ENCODE measurements at regions not wholly inside any gene's neighbourhood (a gene's known extent, or its start where the extent isn't known, plus 50 kb on each side); places are given as distances from the start of the nearest gene placed in this dataset.
"Not testable (repeated sequence)": the region's sequence is repeated elsewhere in the genome, so short reads cannot be mapped to it uniquely, and the experiment has no call there.

GRCh38 chr14:105765072-105765825 lies 238.9 kb downstream of the TMEM121 start:
- H3K4me2 ChIP-seq (replicated peaks; ENCODE audit: low read depth, low read length, poor library complexity, severe bottlenecking); intact Hi-C loops (cut with micrococcal nuclease); H3K27me3 ChIP-seq (replicated peaks in 1 of 4; ENCODE audit: control extremely low read depth in 1 of 4, control insufficient read depth in 3 of 4, insufficient read depth in 4 of 4, low read length in 3 of 4); H3K79me2 ChIP-seq (ENCODE audit: control insufficient read depth, insufficient read depth, low read length); H3K9ac ChIP-seq (ENCODE audit: low read length); CTCF ChIA-PET; H4K20me1 ChIP-seq (ENCODE audit: control insufficient read depth, insufficient read depth, low read length, poor library complexity, severe bottlenecking); POLR2A ChIA-PET; H3K27me3 Mint-ChIP-seq; H3K36me3 ChIP-seq (replicated peaks in 1 of 2; ENCODE audit: control extremely low read depth in 1 of 2, control insufficient read depth in 1 of 2, extremely low read depth in 1 of 2, insufficient read depth in 2 of 2, low read length in 1 of 2); H2AFZ ChIP-seq (ENCODE audit: insufficient read depth, low read depth, low read length, poor library complexity, severe bottlenecking); H3K27ac ChIP-seq (ENCODE audit: low read length in 2 of 2); H3K4me1 ChIP-seq (ENCODE audit: control insufficient read depth in 2 of 2, insufficient read depth in 2 of 2, low read length in 2 of 2); H3K4me3 ChIP-seq (ENCODE audit: control extremely low read depth in 1 of 5, extremely low read depth in 1 of 5, insufficient read depth in 1 of 5, low read depth in 2 of 5, low read length in 4 of 5); H3K27ac Mint-ChIP-seq; ATAC-seq (ENCODE audit: low read depth); DNase-seq; H3K9me3 ChIP-seq (ENCODE audit: control extremely low read depth in 1 of 3, control insufficient read depth in 2 of 3, insufficient read depth in 1 of 3, low read length in 2 of 3); H3K4me3 Mint-ChIP-seq; H3K9me3 Mint-ChIP-seq (ENCODE audit: insufficient read depth): not testable (repeated sequence)
- peaks cover 14% of the 10 kb centered on the region for H3K4me1 Mint-ChIP-seq
- WGBS (ENCODE audit: insufficient coverage) = 97% methylated on average over 9 of the region's 23 CpGs

- Histone ChIP-seq H4K20me1 (ENCODE audit: control insufficient read depth, insufficient read depth, low read length, poor library complexity, severe bottlenecking) (peaks cover 4% of the 10 kb centered on the region), H3K4me2 (replicated peaks; ENCODE audit: low read depth, low read length, poor library complexity, severe bottlenecking) (no peak overlapping the region), H3K9me3 (ENCODE audit: control extremely low read depth in 1 of 3, control insufficient read depth in 2 of 3, insufficient read depth in 1 of 3, low read length in 2 of 3) (no peaks in the 10 kb centered on the region), H3K27me3 (replicated peaks in 1 of 4; ENCODE audit: control extremely low read depth in 1 of 4, control insufficient read depth in 3 of 4, insufficient read depth in 4 of 4, low read length in 3 of 4) (no peaks in the 10 kb centered on the region), H2AFZ (ENCODE audit: insufficient read depth, low read depth, low read length, poor library complexity, severe bottlenecking) (no peak overlapping the region), H3K4me3 (ENCODE audit: control extremely low read depth in 1 of 5, extremely low read depth in 1 of 5, insufficient read depth in 1 of 5, low read depth in 2 of 5, low read length in 4 of 5) (no peak overlapping the region), H3K4me1 (ENCODE audit: control insufficient read depth in 2 of 2, insufficient read depth in 2 of 2, low read length in 2 of 2) (no peaks in the 10 kb centered on the region), H3K36me3 (replicated peaks in 1 of 2; ENCODE audit: control extremely low read depth in 1 of 2, control insufficient read depth in 1 of 2, extremely low read depth in 1 of 2, insufficient read depth in 2 of 2, low read length in 1 of 2) (peaks cover 0 to 11% of the 10 kb centered on the region in 2 experiments), H3K9ac (ENCODE audit: low read length) (no peak overlapping the region), H3K79me2 (ENCODE audit: control insufficient read depth, insufficient read depth, low read length) (peaks cover 6% of the 10 kb centered on the region), H3K27ac (ENCODE audit: low read length in 2 of 2) (no peak overlapping the region)
- intact Hi-C loops (cut with micrococcal nuclease) = no loop called here
- H3K4me3 Mint-ChIP-seq = no peak overlapping the region
- H3K27me3 Mint-ChIP-seq = no peaks in the 10 kb centered on the region
- ChIA-PET CTCF (no interaction called here), POLR2A (no interaction called here)
- no peaks in the 10 kb centered on the region for H3K9me3 Mint-ChIP-seq (ENCODE audit: insufficient read depth)
- TF ChIP-seq CTCF (IDR thresholded peaks at IDR 0.05) = no peak
- TF ChIP-seq EZH2 (IDR thresholded peaks at IDR 0.05; ENCODE audit: borderline replicate concordance, insufficient read depth, low read depth, low read length, poor library complexity, severe bottlenecking) = no peak
- ATAC-seq (ENCODE audit: low read depth) (no peak), DNase-seq (no peak)
- H3K4me1 Mint-ChIP-seq = peaks cover 15% of the 10 kb centered on the region
- WGBS (ENCODE audit: insufficient coverage) = 95% methylated on average over 8 of the region's 9 CpGs
- peak overlapping the region; percentile 47 for H3K27ac Mint-ChIP-seq
Observed at GRCh38 chr14:105765893-105766614, 239.7 kb downstream of the TMEM121 start.
